Heart right ventricle (tissue), 16 donors: ENCODE measurements at regions not wholly inside any gene's neighbourhood (a gene's known extent, or its start where the extent isn't known, plus 50 kb on each side); places are given as distances from the start of the nearest gene placed in this dataset.

ENCODE experiments used
- ATAC-seq, 8 donors: fragments of 200-7000 bp; cut with Tn5 transposase; one replicate each; pipeline ENCODE4 v1.9.1; 2020; ENCODE audit warnings: mild to moderate bottlenecking in 8 of 8, moderate library complexity in 8 of 8, moderate number of reproducible peaks in 1 of 8
- DNase-seq, 2 donors: peaks; one replicate each; pipeline ENCODE4 v3.0.0-alpha.2; 2020
- H3K27ac ChIP-seq, 10 donors: fragments of 200-600 bp; sonication (generic) in 2 of 10; one replicate each; pipeline versions ENCODE4 v1.5.0 to v1.8.0; 2020 to 2022; ENCODE audit warnings: mild to moderate bottlenecking in 3 of 10
- H3K27me3 ChIP-seq, 7 donors: fragments of 200-600 bp; one replicate each; pipeline ENCODE4 v1.8.0; 2021 to 2022; ENCODE audit warnings: mild to moderate bottlenecking in 2 of 7
- H3K36me3 ChIP-seq, 9 donors: fragments of 200-600 bp; sonication (generic) in 1 of 9; one replicate each; pipeline versions ENCODE4 v1.5.0 to v1.8.0; 2020 to 2022; ENCODE audit warnings: mild to moderate bottlenecking in 2 of 9
- H3K4me1 ChIP-seq, 9 donors: fragments of 200-600 bp; sonication (generic) in 1 of 9; one replicate each; pipeline versions ENCODE4 v1.5.0 to v1.8.0; 2020 to 2022; ENCODE audit warnings: mild to moderate bottlenecking in 4 of 9
- H3K4me3 ChIP-seq, 10 donors: fragments of 200-600 bp; sonication (generic) in 2 of 10; one replicate each; pipeline versions ENCODE4 v1.5.0 to v1.8.0; 2020 to 2022; ENCODE audit warnings: mild to moderate bottlenecking in 7 of 10, moderate library complexity in 2 of 10
- H3K9me3 ChIP-seq, 11 donors: fragments of 200-600 bp in 10 of 11; sonication (generic) in 2 of 11; one replicate each; pipeline versions ENCODE4 v1.5.0 to v1.8.0; 2013 to 2022; ENCODE audit warnings: mild to moderate bottlenecking in 2 of 11, control low read depth in 1 of 11, moderate library complexity in 1 of 11
- CTCF ChIP-seq, 9 donors: fragments of 200-600 bp; sonication (generic) in 2 of 9; IDR thresholded peaks; one replicate each; pipeline versions ENCODE4 v1.5.0 to v1.8.0; 2021 to 2022; ENCODE audit warnings: antibody characterized with exemption in 9 of 9, mild to moderate bottlenecking in 5 of 9, moderate library complexity in 1 of 9
- WGBS, 2 donors: extraction: QIAGEN DNeasy Blood & Tissue Kit; methylation state at CpG; one replicate each; pipeline ENCODE4 v1.1.7; 2013; ENCODE audit warnings: inconsistent platforms in 1 of 2; 5-methylcytosine and 5-hydroxymethylcytosine counted together
- intact Hi-C, 10 donors: fragments of 100-400 bp; cut with DNase I; formaldehyde crosslinking; loops; one replicate each; pipeline versions ENCODE4 v1.11.1 to v1.14.2; 2022
- donor health status: Arrhythmogenic right ventricular cardiomyopathy.
- donor health status: ischemic (EF 13 %, LVEDD 7.1; RV severe dilation, severe dysfunction).
- donor health status: healthy with polysubstance abuse.
- donor health status: DM: no; HTN: yes; CAD: no.
- donor health status: DM: no; HTN: no; CAD: no.
- donor health status: ischemic (EF 25% LVEDD 6.9; RV normal size, moderate dysfunction).
- donor health status: ischemic (EF 25% LVEDD 5.7; RV mildly dilated, moderate dysfunction).
- donor health status: healthy.
- donor health status: DM: yes; HTN: yes; CAD: no.
- donor health status: Ischemic cardiomyopathy.
- donor health status: ischemic (EF 35%, LVEDD 5.7; RV mildly dilated, moderate dysfunction).
- donor health status: nonischemic (EF 11% LVEDD 7.7; RV severe dilation, severe dysfunction).
- donor health status: DM: yes; HTN: yes; CAD: no.
- donor health status: PGD.
- donor health status: ischemic (EF 29% LVEDD 5.4; RV normal size, mild dysfunction).
- donor health status: nonischemic (EF 23%, LVEDD 6.1; RV moderate dilation, normal function).

GRCh38 chr3:8301977-8302735, 199.5 kb upstream of the LMCD1 start:
- Histone ChIP-seq H3K4me3 (no peak overlapping the region), H3K27me3 (no peaks in the 10 kb centered on the region), H3K27ac (no peak overlapping the region), H3K9me3 (no peaks in the 10 kb centered on the region), H3K4me1 (no peaks in the 10 kb centered on the region), H3K36me3 (no peaks in the 10 kb centered on the region)
- DNase-seq (peak in 1 of 2 donors; percentile 5), ATAC-seq (peak in 1 of 8 donors; percentile 34)
- WGBS, 2 donors = 36 to 37% methylated on average over 7 of the region's 7 CpGs
- intact Hi-C loops = no loop called here
- TF ChIP-seq CTCF (IDR thresholded peaks at IDR 0.05) = peak; percentile 42 to 82 (median 75)

- Histone ChIP-seq H3K36me3 (no peaks in the 10 kb centered on the region), H3K4me3 (no peak overlapping the region), H3K4me1 (no peaks in the 10 kb centered on the region), H3K27me3 (no peaks in the 10 kb centered on the region), H3K27ac (no peak overlapping the region), H3K9me3 (peaks cover 0 to 8% (median 0%) of the 10 kb centered on the region in 11 donors)
- ATAC-seq = no peak
- no peak for DNase-seq
- WGBS, 2 donors = 56 to 73% methylated on average over 1 of the region's 1 CpG
- intact Hi-C loops = no loop called here
- TF ChIP-seq CTCF (IDR thresholded peaks at IDR 0.05) = no peak
These were observed 198.2 kb upstream of the LMCD1 start for GRCh38 chr3:8303466-8303865.

GRCh38 chr3:8305371-8305770, 196.3 kb upstream of the LMCD1 start:
- no peaks in the 10 kb centered on the region for H3K36me3 ChIP-seq
- TF ChIP-seq CTCF (IDR thresholded peaks at IDR 0.05) = no peak
- no peak overlapping the region for H3K27ac ChIP-seq
- WGBS, 2 donors = 65 to 76% methylated on average over 1 of the region's 1 CpG
- H3K4me3 ChIP-seq = no peak overlapping the region
- H3K4me1 ChIP-seq = no peaks in the 10 kb centered on the region
- peaks cover 0 to 16% (median 4%) of the 10 kb centered on the region in 11 donors for H3K9me3 ChIP-seq
- no peak for ATAC-seq
- no peaks in the 10 kb centered on the region for H3K27me3 ChIP-seq
- DNase-seq = no peak
- intact Hi-C loops = no loop called here

- intact Hi-C loops = no loop called here
- peaks cover 0 to 16% (median 4%) of the 10 kb centered on the region in 11 donors for H3K9me3 ChIP-seq
- TF ChIP-seq CTCF (IDR thresholded peaks at IDR 0.05) = no peak
- H3K27me3 ChIP-seq = no peaks in the 10 kb centered on the region
- H3K4me3 ChIP-seq = no peak overlapping the region
- ATAC-seq = no peak
- no peak overlapping the region for H3K27ac ChIP-seq
- H3K4me1 ChIP-seq = no peaks in the 10 kb centered on the region
- no peak for DNase-seq
- H3K36me3 ChIP-seq = no peaks in the 10 kb centered on the region
These were observed 194.0 kb upstream of the LMCD1 start for GRCh38 chr3:8307545-8308110.
